ENCODE measurements at regions not wholly inside any gene's neighbourhood (a gene's known extent, or its start where the extent isn't known, plus 50 kb on each side); places are given as distances from the start of the nearest gene placed in this dataset.
"Not testable (repeated sequence)": the region's sequence is repeated elsewhere in the genome, so short reads cannot be mapped to it uniquely, and the experiment has no call there.

DNA sequence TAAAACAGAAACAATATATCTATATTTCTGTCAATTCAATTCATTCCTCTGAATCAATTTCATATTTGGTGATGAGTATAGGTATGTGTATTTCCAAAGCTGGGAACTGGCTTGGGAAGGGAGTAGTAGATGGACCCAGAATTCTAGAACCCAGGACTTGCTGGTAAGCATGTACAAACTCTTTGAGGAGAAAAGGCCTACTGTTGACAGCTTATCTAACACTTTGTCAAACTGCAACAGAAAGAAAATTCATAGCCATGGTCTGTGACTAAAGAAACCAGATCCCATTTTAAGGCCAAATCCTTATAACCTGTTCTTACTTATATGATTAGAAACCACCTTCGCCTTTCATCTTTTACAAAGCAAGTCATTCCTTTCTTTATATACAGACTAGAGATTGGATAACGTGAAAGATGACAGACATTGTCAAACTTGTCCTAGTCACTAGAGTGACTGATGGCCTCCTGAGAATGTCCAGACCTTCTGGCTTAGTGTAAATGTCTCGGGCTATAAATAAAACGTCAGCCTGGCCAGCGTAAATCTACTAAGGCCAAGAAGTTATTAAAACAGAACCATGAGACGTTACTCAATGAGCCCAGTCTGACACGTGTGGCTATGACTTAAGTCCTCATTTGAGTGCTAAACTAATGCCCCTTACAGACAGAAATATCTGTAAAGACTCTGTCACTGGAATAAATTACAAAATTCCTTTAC lies 152.3 kb downstream of the ALDH8A1 start:
- no peaks in the 10 kb centered on the region for H3K9me3 ChIP-seq
- TF ChIP-seq, protein P1, sequence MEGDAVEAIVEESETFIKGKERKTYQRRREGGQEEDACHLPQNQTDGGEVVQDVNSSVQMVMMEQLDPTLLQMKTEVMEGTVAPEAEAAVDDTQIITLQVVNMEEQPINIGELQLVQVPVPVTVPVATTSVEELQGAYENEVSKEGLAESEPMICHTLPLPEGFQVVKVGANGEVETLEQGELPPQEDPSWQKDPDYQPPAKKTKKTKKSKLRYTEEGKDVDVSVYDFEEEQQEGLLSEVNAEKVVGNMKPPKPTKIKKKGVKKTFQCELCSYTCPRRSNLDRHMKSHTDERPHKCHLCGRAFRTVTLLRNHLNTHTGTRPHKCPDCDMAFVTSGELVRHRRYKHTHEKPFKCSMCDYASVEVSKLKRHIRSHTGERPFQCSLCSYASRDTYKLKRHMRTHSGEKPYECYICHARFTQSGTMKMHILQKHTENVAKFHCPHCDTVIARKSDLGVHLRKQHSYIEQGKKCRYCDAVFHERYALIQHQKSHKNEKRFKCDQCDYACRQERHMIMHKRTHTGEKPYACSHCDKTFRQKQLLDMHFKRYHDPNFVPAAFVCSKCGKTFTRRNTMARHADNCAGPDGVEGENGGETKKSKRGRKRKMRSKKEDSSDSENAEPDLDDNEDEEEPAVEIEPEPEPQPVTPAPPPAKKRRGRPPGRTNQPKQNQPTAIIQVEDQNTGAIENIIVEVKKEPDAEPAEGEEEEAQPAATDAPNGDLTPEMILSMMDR (IDR thresholded peaks at IDR 0.05) = no peak
- no peak for TF ChIP-seq POLR2A (IDR thresholded peaks at IDR 0.05)
- no peak for DNase-seq
- H3K27me3 ChIP-seq = no peaks in the 10 kb centered on the region
- intact Hi-C loops (cut with DNase I; ENCODE audit: low total_unique reads) = no loop called here
- no peak overlapping the region for H3K27ac ChIP-seq
- no peaks in the 10 kb centered on the region for H3K36me3 ChIP-seq
- no peak overlapping the region for H3K4me3 ChIP-seq
- H3K4me1 ChIP-seq = no peaks in the 10 kb centered on the region

DNA sequence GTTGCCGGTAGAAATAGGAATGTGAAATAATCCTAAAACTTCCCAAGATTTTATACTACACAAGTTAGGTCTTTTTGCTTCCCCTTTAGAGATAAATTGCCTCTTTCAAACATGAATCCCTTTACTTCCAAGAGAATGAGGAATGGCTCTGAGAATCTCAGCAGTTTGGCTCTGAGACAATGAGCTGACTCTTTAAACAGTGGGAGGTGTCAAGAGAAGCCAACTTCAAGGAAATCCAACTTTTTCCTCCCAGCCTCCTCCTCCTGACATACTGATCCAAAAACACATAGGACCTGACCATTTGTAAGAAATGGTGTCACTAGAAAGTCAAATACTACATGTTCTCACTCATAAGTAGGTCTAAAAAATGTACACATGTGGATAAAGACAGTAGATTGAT lies 154.2 kb downstream of the ALDH8A1 start:
- DNase-seq = no peak
- TF ChIP-seq, protein P1 (IDR thresholded peaks at IDR 0.05) = no peak
- no peak for TF ChIP-seq POLR2A (IDR thresholded peaks at IDR 0.05)
- H3K36me3 ChIP-seq = no peaks in the 10 kb centered on the region
- no peaks in the 10 kb centered on the region for H3K4me1 ChIP-seq
- no peak overlapping the region for H3K4me3 ChIP-seq
- no peaks in the 10 kb centered on the region for H3K27me3 ChIP-seq
- H3K9me3 ChIP-seq = no peaks in the 10 kb centered on the region
- intact Hi-C loops (cut with DNase I; ENCODE audit: low total_unique reads) = no loop called here
- no peak overlapping the region for H3K27ac ChIP-seq

DNA sequence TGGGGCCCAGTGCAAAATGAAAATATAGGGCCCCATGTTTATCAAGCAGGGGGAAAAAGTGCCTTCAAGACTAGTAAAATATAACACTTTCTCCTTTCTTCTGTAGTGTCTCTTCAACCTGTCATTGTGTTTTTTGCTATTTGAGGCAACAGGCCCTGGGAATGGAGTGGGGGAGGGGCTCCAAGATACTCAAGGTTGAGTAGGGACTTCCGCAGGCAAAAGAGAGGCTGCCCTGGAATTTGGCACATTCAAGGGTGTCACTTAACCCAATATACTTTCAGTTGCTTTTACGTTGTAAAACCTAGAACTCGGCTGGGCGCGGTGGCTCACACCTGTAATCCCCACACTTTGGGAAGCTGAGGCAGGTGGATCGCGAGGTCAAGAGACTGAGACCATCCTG lies 154.9 kb downstream of the ALDH8A1 start:
- no peak overlapping the region for H3K4me3 ChIP-seq
- no peak for DNase-seq
- TF ChIP-seq, protein P1 (IDR thresholded peaks at IDR 0.05) = no peak
- TF ChIP-seq POLR2A (IDR thresholded peaks at IDR 0.05) = no peak
- no peak overlapping the region for H3K27ac ChIP-seq
- no peaks in the 10 kb centered on the region for H3K27me3 ChIP-seq
- no peaks in the 10 kb centered on the region for H3K36me3 ChIP-seq
- no peaks in the 10 kb centered on the region for H3K4me1 ChIP-seq
- intact Hi-C loops (cut with DNase I; ENCODE audit: low total_unique reads) = no loop called here
- no peaks in the 10 kb centered on the region for H3K9me3 ChIP-seq

DNA sequence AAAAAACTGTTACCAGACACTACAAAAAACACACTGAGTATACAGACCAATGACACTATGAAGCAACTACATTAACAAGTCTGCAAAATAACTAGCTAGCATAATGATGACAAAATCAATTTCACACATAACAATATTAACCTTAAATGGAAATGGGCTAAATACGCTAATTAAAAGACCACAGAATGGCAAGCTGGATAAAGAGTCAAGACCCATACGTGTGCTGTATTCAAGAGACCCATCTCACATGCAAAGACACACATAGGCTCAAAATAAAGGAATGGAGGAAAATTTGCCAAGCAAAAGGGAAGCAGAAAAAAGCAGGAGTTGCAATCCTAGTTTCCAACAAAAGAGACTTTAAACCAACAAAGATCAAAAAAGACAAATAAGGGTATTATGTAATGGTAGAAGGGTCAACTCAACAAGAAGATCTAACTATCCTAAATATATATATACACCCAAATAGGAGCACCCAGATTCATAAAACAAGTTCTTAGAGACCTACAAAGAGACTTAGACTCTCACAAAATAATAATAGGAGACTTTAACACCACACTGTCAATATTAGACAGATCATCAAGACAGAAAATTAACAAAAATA lies 158.6 kb downstream of the ALDH8A1 start:
- DNase-seq; H3K27me3 ChIP-seq; H3K27ac ChIP-seq; H3K9me3 ChIP-seq; H3K4me3 ChIP-seq; H3K36me3 ChIP-seq; intact Hi-C loops (cut with DNase I; ENCODE audit: low total_unique reads); H3K4me1 ChIP-seq: not testable (repeated sequence)

DNA sequence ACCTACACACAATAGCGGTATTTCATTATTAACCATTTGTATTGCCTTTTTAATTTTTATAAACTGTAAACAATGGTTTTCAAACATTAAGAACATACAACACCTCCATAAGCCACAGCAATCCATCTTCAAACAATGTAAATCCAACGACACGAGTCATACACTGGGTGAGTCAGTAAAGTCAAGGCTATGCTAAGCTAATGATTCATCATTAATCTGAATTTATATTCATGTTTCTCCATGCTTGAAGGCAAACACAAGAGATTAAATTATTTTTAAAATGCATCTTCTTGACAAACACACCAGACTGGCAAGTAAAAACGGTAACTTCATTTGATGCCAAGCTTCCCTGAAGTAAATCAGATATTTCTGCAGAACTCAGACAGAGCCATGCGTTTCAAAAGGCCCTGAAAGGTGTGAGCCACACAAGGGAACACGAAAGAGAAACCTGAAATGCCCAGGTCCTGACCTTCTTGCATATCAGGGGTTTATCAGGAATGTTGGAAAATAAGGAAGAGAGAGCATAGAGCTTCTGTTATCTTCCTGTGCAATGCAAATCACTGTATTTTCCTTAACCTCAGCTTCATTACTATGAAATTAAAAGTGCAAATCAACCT lies 162.5 kb downstream of the ALDH8A1 start:
- TF ChIP-seq POLR2A (IDR thresholded peaks at IDR 0.05) = no peak
- TF ChIP-seq, protein P1 (IDR thresholded peaks at IDR 0.05) = no peak
- Histone ChIP-seq H3K27ac (no peak overlapping the region), H3K9me3 (no peaks in the 10 kb centered on the region), H3K36me3 (no peaks in the 10 kb centered on the region), H3K4me3 (no peak overlapping the region), H3K27me3 (no peaks in the 10 kb centered on the region), H3K4me1 (no peaks in the 10 kb centered on the region)
- DNase-seq = no peak
- intact Hi-C loops (cut with DNase I; ENCODE audit: low total_unique reads) = no loop called here

Data from uterus (tissue), 3 donors.